DMS79 (cell line): ENCODE measurements at regions not wholly inside any gene's neighbourhood (a gene's known extent, or its start where the extent isn't known, plus 50 kb on each side); places are given as distances from the start of the nearest gene placed in this dataset.
"Not testable (repeated sequence)": the region's sequence is repeated elsewhere in the genome, so short reads cannot be mapped to it uniquely, and the experiment has no call there.

Experiments used
- DNase-seq: peaks from one replicate; lab custom pipeline; 2025; lab: John Stamatoyannopoulos, UW

DNA sequence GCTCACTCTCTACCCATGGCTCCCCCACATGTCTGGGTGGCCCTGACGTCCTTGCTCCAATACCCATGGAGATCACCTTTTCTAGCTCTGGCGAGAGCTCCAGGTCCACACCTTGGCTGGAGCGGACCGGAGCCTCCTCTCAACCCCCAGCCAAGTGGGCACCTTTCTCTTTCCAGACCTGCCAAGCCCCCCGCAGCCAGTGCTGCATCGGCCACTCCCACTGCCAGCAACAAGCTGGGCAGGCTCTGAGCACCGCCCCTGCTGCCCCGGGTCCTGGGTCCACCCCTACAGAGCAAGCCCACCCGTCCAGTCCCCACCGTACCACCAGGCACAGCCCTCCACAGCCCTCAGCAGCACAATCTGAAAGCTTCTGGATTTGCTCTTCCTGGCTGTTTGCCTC, 98.2 kb upstream of the C14orf180 start:
- no peak for DNase-seq

DNA sequence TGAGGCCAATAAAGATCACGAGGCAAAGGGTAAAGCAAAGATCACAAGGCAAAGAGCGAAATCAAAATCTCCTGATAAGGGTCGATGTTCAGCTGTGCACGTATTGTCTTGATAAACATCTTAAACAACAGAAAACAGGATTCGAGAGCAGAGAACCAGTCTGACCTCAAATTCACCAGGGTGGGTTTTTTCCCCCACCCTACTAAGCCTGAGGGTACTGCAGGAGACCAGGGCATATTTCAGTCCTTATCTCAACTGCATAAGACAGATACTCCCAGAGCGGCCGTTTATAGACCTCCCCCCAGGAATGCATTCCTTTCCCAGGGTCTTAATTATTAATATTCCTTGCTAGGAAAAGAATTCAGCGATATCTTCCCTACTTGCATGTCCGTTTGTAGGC, 97.5 kb upstream of the C14orf180 start:
- not testable (repeated sequence) for DNase-seq

GRCh38 chr14:104486222-104486923, 93.2 kb upstream of the C14orf180 start:
- no peak for DNase-seq

DNA sequence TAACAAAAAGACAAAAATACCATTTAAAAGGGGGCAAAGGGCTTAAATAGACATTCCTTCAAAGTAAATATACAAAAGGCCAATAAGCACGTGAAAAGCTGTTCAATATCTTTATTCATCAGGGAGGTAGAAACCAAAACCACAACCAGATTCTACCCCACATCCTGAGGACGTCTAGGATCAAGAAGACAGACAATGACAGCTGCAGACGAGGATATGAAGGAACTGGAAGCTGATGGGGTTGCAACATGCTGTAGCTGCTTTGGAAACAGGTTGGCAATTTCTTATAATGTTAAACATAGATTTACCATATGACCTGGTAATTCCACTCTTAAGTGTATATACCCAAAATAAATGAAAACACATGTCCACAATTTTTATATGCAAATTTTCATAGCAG, 85.1 kb upstream of the C14orf180 start:
- no peak for DNase-seq

DNA sequence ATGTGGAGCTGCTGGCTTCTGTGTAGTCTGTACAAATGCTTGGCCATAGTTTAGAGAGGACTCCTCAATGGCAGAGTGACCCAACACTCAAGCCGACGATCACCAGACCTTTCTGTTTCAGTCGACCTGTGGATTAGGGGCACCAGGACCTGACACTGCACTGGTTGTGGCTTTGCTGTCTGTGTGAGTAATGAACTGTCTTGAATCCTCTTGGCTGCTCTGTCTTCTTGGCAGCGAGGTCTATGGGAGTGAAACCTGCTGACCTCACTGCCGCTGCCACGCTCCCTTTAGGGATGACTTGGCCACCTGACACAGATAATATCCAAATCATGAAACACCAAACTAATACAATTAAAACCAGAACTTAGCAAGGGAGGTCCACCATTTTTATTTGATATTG, 83.5 kb upstream of the C14orf180 start:
- DNase-seq: no peak

DNA sequence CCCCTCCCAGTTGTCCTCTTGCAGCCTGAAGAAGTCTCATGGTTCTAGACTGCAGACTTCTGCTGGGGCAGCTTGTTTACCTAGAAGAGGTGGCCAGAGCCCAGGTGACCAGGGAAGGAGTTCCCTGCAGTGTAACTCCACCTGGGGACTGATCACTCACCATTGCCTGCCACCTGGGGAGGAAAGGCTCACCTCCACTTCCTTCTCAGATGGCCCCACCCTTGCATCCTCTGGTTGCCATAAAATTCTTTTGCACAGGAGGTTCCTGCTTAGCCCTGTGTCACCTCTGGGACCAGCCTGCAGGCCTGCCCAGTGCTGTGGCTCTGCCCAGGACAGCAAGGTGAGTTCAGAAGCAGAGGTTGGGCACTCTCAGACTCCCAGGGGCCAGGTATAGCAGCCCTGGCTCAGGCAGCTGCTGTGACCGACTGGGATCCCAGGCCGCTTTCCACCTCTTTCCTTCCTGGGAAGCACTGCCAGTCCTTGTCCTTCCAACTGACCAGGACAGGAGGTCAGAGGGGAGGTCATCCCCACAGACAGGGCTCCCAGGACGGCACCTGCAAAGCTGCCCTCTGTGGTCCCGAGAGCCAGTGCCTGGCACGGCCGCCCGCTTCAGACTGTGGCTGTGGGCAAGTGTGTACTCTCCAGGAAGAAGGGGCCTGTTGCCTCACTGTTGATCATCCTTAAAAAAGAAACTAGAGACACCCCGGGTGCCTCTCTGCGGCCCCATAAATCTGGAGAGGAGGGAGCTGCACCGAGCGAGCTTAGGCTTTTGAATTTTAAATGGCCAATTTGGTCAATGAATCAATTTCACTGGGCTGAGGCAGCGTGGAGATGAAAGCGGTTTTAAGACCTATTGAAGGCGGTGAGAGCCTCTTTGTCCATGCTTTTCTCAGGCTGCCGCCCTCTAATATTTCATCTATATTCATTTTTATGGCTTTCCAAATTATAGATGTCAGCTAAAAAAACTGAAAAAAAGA, 79.5 kb upstream of the C14orf180 start:
- DNase-seq: no peak

DNA sequence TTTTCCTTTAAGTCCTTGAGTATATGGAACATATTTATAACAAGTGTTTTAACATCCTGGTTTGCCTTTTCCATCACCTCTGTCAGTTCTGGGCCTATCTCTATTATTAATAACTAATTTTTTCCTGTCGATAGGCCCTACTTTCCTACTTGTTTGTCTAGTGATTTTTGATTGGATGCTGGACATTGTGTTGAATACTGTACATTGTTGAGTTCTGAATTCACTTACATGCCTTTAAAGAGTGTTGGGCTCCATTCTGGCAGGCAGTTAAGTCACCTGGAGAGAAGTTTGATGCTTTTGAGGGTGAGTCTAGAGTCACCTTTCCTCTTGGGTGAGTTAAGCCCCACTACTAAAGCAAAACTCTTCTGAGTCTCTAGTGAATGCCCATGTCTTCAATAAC, 77.5 kb upstream of the C14orf180 start:
- no peak for DNase-seq

DNA sequence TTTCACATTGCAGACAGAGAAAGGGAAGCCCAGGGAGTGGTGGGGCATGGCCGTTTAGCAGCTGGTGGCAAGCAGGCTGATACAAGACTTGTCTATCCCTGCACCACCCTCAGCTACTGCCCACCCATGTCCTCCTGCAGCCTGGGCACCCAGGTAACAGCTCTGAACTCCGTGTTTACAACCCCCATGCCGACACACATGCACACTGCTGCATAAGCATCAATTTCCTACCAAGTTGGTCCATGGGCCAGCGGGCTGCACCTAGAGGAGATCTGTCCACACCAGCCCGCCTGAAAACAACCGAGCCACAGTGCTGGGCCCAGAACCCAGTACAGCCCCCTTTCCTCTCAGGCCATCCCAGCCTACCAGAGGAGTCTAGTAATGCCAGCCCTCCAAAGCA, 75.9 kb upstream of the C14orf180 start:
- no peak for DNase-seq

GRCh38 chr14:104504172-104504735, 75.3 kb upstream of the C14orf180 start:
- DNase-seq: no peak

- no peak for DNase-seq
These were observed 74.2 kb upstream of the C14orf180 start for GRCh38 chr14:104505085-104506074.

DNA sequence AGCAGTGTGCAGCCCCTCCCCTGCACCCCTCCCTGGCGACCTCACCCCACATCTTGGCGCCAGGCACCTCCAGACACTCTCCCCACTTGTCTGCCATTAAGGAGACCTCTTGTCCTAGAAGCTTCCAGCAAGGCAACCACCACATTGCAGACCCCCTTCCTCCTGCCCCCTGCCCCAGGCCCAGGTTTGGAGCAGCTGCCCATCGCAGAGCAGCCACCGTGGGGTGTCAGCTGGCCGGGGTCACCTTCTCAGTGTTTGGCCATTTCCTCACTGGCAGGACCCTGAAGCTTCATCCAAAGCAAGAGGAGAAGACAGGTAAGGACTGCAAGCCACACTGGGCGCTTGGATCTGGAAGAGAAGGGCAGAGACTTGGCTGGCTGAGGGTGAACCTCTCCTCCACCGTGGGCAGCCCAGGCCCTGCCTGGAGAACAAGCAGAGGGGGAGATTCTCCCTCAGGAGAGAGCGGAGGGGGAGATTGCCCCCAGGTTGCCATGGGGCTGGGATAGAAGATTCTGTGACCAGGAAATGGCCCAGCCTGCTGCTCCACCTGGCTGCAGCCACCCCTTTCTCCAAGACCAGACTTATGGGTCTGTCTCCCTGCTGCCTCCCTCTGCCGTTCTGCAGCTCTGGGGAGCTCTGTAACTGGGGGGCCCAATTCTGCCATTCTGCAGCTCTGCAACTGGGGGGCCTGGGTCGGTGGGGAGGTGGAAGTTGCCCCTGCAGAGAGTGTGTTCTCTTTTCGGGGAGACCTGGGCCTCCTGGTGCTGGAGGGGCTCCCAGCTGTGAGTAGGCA, 72.9 kb upstream of the C14orf180 start:
- DNase-seq: no peak

DNA sequence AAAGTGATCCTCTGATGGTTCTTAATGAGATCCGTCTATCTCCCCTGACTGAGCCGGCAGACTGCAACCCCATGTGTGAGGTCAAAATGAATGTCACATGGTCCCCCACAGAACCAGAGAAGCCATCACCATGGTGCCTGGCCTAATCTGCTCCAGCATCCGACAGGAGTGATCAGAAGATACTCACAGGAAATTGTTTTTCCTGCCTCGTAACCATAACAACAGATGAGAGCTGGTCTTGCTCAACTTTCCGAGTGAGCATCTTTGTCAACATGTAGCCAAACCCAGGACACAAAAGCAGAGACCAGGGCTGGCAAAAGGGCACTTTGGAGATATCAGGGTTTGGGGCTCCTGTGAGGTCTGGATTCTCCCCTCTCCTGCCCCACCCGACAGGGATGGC, 72.1 kb upstream of the C14orf180 start:
- no peak for DNase-seq

GRCh38 chr14:104509673-104510072, 69.9 kb upstream of the C14orf180 start:
- DNase-seq: no peak

GRCh38 chr14:104510216-104510615, 69.3 kb upstream of the C14orf180 start:
- DNase-seq: no peak

GRCh38 chr14:104510794-104511611, 68.6 kb upstream of the C14orf180 start:
- DNase-seq: no peak

DNA sequence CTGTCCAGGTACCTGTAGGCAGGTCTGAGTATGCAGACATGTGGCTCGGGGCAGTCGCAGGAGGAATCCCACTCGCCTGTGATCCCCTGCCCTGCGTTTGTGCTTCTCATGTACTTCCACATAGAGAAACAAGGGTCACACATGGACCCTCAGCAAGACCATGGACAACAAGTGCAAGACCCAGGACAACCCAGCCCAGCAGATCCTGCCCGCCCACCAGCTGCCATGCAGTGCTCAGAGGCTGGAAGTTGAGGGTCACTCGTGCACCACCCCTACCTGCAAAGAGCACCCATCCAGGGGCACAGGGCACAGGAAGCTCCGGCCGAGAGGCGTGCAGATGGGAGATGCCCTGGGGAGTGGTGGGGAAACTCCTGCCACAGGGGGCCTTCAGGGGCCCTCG, 67.5 kb upstream of the C14orf180 start:
- DNase-seq: no peak

GRCh38 chr14:104512771-104513640, 66.6 kb upstream of the C14orf180 start:
- DNase-seq: no peak

DNA sequence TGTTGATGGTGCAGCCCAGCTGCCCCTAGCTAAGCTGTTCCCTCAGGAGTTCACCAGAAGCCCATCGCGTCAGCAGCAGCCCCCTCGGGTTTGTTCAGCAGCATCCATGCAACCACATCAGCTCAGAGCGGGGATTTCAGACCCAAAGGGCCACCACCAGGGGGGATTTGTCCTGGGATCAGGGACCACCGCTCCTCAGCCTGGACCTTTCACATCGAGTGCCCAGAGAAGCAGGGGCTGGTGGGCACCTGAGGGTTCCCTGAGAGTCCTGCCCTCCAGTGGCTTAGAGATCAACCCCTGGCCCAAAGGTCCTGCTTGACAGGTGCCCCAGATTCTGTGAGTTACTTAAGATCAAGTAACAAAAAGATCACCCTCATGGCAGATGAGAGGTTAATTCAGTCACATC, 65.9 kb upstream of the C14orf180 start:
- no peak for DNase-seq
